GM21529 (cell line): ENCODE measurements at regions not wholly inside any gene's neighbourhood (a gene's known extent, or its start where the extent isn't known, plus 50 kb on each side); places are given as distances from the start of the nearest gene placed in this dataset.

Experiments used
- ATAC-seq: cut with Tn5 transposase; IDR thresholded peaks from one replicate; pipeline ENCODE4 v1.9.1; 2021; ENCODE audit not compliant: unreplicated experiment

DNA sequence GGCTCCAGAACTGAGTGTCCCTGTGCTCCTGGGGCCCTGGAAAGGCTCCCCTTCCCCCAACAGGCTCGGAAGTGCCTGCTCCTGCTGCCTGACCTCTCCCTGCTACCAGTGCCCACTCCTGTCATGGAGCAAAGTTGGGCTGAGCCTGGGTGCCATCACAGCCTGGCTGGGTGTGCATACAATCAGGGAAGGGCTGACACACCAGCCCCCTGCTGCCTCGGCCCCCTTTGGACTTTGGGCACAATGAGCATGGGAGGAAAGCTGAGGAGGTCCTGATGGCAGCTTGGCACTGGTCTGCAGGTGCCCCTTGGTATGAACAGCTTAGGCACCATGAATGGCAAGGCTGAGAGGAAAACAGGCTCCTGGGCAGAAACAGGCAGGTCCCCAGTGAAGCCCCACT is 405.0 kb downstream of the PID1 start:
- no peak for ATAC-seq

DNA sequence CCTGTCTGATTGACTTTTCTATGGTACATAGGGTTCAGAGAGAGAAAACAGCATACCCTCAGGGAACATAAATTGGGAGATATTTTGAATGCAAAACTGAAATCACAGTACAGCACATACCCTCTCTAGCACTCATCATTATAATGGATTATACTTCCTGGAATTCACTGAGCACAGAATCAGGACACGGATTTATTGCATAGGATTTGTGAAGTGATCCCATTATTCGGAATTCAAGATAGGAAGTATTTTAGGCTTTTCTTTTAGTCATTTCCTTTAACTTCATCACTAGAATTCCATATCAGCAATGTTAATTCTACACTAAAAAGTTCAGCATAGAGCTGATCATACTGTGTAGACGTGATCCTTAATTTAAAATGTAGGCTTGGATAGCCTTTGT is 407.0 kb downstream of the PID1 start:
- no peak for ATAC-seq

DNA sequence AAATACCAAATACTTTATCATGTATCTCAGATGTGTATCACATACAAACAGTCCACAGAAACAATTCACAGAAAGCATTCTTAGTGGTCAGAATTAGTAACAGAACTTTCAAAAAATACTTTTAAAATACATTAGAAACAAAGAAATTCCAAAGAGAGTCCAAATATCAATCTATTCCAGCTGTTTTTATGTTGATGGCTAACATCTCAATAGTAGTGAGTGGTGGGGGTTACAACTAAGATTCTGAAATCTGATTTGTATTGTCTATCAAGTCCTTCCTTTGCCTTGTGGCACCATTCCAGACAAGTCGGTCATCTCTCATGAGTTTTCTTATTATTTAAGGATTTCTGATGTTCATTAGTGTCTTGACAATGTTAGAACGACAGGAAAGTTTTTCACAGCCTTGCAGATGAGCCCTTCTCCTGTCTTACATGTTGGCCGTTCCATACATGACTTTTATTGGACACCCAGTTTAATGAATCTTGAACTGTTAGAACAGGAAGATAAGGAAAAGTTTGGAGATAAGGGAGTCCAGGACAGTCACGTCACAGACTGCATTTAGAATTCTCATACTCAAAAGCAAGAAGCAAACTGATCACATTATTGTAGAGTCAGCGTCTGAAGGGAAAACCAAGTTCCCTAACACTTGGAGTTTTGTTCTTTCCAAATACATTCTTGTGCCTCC is 410.3 kb downstream of the PID1 start:
- ATAC-seq, result no peak

DNA sequence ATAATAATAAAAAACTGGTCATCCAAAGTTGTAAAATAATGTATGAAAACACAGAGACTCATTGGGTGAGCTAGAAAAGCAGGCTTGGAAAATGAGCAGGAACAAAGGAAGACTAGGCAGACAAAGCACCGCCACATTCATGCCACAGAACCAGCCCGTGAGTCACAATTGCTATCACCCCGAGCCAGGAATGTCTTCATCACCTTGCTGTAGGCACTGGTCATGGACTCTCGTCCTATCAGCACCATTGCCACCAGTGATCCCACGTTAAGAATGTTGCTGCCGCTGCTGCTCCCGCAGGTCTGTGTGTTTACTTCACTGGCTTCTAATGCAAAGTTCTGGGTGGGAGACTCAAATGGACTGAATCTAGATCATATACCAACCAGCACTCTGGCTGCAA is 417.9 kb downstream of the PID1 start:
- no peak for ATAC-seq

DNA sequence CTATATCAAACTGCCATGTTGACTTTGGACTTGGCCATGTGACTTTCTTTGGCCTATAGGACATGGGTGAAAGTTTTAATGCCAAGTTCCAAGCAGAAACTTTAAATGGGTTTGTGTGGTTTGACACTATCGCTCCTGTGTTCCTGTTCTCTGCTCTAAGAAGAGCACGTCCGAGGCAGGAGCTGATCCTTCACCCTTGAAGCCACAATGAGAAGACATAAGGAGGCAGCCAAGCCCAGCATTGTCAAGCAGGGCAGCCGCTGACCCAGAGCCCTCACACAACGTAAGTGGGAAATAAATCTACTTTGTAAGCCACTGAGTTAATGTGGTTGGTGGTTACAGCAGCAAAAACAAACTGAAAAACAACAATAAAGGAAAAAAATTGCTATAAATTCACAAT is 422.4 kb downstream of the PID1 start:
- no peak for ATAC-seq

DNA sequence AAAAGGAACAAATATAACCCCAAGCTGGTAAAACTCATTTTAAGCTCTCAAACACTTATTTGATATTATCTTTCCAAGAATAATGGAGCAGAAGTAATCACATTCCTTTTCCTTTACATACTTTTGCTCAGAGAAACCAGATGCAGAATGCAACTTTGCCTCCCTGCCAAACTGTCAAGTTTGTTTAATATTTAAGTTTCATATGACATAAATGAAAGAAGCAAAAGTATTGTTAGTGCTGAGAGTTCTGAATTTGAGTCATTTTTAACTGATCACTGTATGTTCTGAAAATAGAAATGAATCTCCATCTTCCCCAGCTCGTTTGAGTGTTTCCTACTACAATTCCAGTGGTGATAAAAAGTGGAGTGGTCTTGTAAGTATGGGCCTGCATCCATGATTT is 423.4 kb downstream of the PID1 start:
- no peak for ATAC-seq

DNA sequence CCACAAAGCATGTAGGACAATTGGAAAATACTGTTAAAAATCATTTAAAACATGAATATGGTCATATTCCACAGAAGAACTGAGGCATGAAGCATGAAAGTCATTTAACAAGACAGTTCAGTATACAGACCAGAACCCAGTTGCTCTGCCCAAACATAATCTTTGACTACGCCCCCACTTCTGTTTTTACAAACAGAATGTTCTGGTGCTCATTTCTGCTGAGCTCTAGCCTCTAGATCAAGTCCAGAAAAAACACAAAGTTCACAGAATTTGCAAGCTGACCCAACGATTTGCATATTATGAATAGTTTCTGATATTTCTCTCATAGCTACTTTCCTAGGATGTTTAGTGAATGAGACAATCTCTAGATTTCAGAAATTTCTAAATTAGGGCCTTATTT is 424.9 kb downstream of the PID1 start:
- ATAC-seq, result no peak

DNA sequence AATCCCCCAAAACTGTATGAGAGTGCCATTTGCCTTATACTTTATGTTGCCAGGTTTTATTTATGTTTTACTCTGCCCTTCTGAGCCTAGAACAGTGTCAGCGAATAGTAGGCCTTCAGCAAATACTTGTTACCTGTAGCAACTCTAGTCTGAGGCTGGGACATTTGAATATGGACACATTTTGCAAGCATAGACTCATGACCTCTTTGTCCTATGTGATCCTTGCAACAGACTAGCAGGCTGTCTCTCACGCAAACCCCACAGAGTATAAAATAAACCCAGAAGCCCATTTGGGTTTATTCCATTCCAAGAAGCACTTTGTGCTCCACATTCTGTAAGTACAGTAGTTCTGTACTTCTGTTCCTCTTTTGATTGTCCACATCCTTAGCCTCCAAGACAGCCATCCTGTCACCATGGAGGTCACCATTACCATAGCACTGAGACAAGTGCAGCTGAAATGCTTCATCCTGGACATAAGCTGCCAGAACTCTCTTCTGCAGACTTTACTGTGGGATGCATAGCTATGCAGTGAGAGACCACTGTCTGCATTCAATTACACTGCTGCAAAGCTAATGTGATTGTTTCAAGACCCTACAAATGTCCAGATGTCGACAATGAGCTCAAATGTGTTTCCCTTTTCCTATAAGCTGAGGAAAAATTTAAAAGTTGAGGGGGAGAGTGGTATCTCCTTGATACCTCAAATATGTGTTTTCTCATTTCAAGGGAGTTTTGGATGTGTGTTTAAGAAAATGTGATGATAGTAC is 425.7 kb downstream of the PID1 start:
- ATAC-seq, result no peak

DNA sequence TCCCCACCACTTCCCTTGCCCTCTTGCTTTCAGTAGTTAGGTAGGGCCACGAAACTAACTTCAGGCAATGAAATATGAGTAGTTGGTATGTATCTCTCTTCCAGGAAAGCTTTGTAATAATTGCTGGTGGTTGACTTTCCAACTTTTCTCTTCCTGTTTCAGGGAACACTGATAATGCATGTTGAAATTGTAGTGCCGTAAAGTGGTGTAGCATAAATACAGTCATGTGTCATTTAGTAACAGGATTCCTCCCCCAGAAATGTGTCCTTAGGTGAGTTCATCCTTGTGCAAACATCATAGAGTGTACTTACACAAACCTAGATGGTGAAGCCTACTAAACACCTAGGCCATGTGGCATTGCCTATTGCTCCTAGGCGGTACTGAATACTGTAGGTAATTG is 429.2 kb downstream of the PID1 start:
- ATAC-seq, result no peak

DNA sequence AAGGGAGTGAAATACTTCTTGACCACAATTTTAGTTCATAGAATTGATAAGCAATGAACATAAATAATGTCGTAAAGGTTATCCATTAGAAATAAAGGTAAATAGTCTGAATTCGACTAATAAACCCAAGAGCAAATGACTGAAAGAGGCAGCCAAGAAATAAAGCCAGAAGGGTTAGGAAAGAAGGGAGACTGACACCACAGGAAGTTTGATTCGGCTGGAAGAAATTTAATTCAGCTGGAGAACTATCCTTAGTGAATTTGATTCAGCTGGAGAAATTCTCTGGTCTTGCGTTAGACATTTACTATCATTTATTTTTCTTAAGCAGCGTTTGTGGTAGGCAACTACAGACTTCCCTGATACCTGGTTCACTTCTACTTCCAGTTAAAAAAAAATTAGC is 429.6 kb downstream of the PID1 start:
- ATAC-seq, result no peak

DNA sequence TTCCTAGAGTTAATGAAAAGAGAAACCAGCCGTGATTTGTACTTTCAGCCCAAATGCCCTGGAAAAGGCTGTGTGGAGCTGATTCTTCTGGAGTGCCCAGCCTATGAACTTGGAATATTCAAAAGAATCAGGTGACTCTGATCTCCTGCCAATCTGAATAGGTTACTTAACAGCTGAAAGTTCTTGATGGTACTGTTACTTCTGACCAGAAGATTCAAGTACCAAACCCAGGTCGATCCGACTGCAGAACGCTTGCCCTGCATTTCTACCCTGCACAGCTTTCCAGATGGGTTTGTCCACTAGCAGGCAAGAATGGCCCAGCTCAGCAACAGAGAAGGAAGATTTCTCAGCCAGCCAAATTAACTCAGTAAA is 430.4 kb downstream of the PID1 start:
- no peak for ATAC-seq

DNA sequence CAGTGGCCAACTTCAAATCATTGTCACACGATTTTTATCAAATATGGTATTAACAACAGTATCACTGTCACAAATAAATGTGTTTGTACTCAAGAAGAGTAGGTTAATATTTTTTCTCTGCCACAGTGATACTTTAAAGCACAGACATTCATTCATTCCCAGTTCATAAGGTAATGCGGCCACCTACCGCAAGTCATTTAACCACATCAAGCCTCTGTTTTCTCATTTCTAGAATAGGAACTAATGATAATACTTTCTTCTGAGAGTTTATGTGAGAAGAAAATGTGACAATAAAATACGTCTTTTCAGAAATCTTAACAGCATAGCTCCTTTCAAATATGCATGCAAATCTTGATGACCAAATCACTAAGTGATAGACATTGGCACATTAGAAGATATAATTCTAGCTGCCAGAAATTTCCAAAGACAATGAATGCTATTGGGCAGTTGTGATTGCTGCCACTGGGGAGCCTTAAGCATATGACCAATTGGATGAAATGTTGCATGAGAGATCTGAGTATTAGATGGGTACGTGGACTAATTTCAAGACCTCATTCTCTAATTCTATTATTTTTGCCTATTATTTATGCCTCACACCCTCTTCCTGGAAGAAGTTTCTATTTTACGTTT is 430.9 kb downstream of the PID1 start:
- ATAC-seq, result no peak

DNA sequence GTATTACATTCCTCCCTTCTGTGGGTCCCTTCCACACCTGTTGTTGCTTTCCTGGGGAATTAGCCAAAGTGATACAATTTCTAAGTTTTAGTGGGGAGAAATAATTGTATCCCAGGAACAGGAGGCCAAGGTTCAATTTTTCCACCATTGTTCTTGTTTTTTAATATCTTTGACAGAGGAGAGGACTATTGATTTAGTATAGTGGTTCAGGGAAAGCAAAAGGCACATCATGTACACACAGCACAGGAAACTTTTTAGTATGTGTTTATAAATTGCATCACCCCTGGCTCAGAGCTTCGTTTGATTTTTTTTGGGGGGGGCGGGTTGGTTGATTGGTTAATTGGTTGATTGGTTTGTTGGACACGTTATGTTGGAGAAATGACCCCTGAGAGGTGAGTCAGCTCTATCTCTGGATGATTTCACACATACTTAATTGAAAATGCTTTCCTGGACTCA is 431.6 kb downstream of the PID1 start:
- ATAC-seq, result no peak

DNA sequence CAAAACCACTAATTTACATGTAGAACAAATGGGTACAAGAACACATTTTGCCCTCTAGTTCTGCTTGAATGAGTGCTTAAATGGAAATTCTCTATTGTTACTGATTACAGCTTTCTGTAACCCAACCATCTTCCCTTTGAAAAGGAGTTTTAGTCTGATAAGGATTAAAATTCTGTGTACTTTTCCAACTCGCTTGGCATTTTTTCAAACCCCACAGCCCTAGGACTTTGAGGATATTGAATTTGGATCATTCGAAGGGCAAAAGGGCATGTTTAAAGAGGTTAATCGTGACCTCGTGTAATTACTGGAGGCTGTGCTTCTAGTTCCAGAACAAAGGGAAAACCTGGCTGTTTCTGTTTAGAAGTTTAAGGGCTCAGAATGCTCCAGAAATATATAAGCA is 432.3 kb downstream of the PID1 start:
- no peak for ATAC-seq

DNA sequence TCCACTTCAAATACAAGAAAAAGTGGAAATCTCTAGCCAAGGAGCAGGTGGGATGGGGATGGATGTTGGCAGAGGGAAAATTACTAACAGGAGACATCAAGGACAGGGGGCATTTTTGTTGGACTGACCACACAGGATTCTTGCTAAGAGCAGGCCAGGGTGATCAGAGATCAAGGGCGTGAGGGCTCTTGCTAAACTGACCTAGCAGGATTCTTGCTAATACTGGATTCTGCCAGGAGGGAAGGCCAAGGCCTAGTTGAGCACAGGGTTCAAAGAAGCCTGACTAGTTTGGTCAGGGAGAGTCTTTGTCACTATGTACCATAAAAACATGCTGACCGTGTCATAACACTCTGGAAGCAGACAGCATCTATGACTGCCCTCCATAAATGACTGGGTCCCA is 442.7 kb downstream of the PID1 start:
- no peak for ATAC-seq

DNA sequence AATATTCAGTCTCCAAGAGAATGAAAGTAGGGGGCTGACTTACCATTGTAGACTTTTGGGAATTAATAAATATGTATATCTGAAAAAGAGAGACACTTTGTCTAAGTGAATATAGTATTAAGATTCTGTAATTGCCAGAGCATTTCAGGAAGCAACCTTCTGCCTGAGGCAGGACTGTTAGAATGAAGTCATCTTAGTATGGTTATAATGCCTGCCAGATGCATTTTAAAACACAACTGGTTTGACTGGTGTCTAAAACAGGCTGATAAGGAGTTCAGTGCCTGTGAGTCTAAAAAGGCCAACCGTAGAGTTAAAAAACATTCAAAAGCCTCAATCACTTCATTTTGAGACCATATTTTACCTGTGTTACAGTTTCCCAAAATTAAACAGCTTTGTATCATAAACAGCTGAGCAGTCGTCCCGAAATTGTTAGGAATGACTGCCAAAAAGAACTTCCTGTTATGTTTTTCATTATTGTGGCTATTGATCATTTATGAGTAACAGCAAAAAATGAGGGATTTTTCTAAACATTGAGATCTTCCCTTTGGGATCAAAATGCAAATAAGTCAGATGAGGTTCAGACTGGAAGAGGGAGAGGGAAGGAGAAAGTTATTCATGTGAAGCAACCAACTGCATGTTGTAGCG is 443.9 kb downstream of the PID1 start:
- ATAC-seq, result no peak

DNA sequence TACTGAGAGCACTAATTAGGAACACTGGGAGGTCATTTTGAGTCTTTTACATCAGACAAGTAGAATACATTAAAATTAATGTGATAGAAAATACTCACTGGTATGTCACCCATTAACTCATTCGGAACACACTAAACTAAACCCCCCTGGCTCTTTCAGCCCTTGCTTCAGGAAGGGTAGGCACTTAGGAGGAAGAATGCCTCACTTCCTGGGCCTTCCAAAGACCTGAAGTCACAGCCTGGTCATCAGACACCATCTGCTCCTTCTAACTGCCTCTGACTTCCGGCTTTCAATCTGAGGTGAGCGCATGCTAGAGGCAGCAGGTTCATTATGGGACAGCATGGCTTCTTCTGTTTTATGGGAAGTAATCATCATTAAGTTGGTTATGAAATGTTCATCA is 451.4 kb downstream of the PID1 start:
- no peak for ATAC-seq

DNA sequence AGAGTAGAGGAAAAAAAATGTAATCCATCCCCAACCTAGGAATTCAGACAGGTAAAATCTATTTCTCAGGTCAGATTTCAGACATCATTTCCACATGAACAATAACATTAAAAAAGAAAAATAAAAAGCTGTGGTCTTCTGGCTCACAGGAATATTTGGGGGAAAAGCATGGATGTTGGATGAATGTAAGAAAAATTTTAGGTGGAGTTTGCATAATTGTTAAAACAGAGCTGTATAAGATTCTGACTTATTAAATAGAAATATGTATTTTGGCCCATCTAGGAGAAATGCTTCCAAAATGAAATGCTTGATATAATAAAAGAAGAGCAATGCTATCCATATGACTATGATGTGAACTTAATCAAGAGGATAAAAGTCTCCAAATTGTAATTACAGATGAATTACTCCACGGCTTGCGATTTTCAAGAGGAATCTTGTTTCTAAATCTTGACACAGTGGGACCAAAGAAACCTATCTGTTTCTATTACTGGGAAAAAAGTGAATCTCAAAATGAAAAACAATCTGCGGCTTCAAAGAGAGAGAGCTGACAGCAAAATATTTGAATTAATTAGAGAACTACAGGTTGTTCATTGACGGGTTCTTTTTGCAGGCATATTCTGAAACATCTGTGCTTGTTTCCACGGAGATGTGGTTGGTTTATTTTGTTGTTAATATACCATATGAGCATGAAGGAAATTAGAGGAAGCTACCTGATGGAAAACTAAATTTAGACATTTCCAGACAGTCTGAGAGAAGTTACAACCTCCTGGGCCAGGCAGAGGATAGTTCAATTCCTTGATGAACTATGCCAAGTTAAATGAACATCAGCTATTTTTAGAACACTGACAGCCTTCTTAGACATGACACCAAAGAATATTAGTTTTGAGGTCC is 468.7 kb downstream of the PID1 start:
- no peak for ATAC-seq

DNA sequence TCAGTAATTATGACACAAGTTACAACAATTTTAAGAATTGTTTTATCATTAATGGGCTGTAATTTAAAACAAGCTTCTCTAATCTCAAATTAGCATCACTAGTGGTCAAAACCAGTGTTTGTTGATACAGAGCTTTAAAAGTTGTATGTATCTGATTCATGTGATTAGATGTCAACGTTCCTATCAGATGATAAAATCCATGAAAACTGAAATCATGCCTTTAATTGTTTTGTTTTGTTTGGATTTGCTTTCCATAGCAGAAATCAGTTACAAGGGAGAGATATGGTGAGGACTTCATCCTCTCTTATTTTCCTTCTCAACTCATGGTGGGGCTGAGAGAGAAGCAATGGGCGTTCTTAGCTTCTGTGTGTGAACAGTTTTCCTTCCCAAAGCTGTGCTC is 469.6 kb downstream of the PID1 start:
- no peak for ATAC-seq

DNA sequence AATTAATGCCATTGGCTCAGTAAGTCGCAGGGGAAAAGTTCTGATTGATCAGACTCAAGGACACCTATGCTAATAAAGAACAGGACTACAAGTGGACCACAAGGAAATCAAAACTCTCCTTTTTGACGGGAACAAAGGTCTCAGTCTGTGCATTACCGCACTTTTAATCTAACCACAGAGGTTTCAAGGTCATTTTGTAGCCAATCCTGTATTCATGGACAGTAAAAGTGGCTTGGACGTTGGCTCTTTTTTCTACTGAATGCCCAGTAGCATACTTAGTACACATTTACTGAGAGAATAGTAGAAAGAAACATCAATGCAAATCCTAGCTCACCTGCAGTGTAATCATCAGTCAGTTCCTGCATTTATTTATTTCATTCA is 471.9 kb downstream of the PID1 start:
- ATAC-seq, result no peak
